Effector memory CD8-positive, alpha-beta T cell (primary cell): ENCODE measurements at regions not wholly inside any gene's neighbourhood (a gene's known extent, or its start where the extent isn't known, plus 50 kb on each side); places are given as distances from the start of the nearest gene placed in this dataset.

Experiments used
- ATAC-seq: fragments of 150-1000 bp; cut with Tn5 transposase; replicated peaks from 2 replicates; pipeline ENCODE4 v1.10.0; 2021; ENCODE audit warnings: mild to moderate bottlenecking, moderate library complexity
- DNase-seq, 3 experiments: peaks; one replicate each; pipeline ENCODE4 v3.0.0; 2021
- H3K27ac Mint-ChIP-seq, 2 donors: one replicate each; pipeline ENCODE4 v1.8.0; 2022; ENCODE audit warnings: mild to moderate bottlenecking in 2 of 2, mixed read lengths in 2 of 2, moderate library complexity in 2 of 2
- H3K27me3 Mint-ChIP-seq, 2 donors: one replicate each; pipeline ENCODE4 v1.8.0; 2022; ENCODE audit warnings: mixed read lengths in 2 of 2
- H3K36me3 Mint-ChIP-seq: one replicate; pipeline ENCODE4 v1.8.0; 2022; ENCODE audit warnings: mild to moderate bottlenecking, moderate library complexity, mixed read lengths; ENCODE audit not compliant: insufficient read depth
- H3K4me1 Mint-ChIP-seq, 2 donors: one replicate each; pipeline ENCODE4 v1.8.0; 2022; ENCODE audit warnings: low read depth in 2 of 2, mixed read lengths in 2 of 2
- H3K4me3 Mint-ChIP-seq, 2 donors: one replicate each; pipeline ENCODE4 v1.8.0; 2022; ENCODE audit warnings: mild to moderate bottlenecking in 2 of 2, mixed read lengths in 2 of 2, moderate library complexity in 2 of 2
- H3K9me3 Mint-ChIP-seq, 2 donors: one replicate each; pipeline ENCODE4 v1.8.0; 2022; ENCODE audit warnings: mixed read lengths in 2 of 2

DNA sequence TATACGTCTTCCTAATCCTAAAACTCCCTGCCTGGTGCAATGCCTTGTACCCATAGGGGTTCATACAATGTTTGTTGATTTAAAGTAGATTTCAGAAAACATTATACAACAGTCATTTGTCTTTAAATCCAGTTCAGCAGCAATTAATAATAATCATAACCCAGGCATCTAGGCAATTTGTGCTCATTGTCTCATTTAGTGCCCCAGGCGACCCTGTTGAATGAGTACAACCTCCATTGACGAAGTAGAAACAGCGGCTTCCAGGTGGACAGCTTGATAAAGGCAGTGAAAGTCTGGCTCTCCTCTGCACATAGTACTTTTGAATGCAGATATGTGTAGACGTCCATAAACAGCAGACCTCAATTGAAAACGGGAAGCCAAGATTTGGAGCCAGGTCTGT lies 82.9 kb upstream of the CPM start:
- no peaks in the 10 kb centered on the region for H3K9me3 Mint-ChIP-seq
- no peak overlapping the region for H3K27ac Mint-ChIP-seq
- H3K4me3 Mint-ChIP-seq: no peak overlapping the region
- DNase-seq (no peak), ATAC-seq (no peak)
- peaks cover 43 to 56% of the 10 kb centered on the region in 2 donors for H3K27me3 Mint-ChIP-seq
- H3K36me3 Mint-ChIP-seq: no peaks in the 10 kb centered on the region
- no peaks in the 10 kb centered on the region for H3K4me1 Mint-ChIP-seq

DNA sequence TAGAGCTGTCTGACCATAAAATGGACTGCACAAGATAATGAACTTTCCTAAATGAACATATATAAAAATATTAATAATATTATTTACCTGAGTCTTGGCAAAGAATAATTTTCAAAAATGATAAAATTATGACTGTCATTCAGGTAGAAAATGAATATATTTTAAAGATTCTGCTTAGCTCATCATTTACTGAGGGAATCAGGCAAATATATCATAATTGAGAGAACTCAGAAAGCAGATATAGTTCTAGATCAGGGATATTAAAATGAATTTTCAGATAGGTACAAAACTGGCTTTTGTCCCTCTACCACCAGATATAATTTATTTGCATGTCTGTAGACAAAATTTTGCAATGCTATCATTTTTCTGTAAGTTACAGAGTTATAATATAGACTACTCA lies 86.1 kb upstream of the CPM start:
- Mint-ChIP-seq H3K4me3 (no peak overlapping the region), H3K9me3 (no peaks in the 10 kb centered on the region), H3K27ac (no peak overlapping the region), H3K4me1 (no peaks in the 10 kb centered on the region), H3K27me3 (peaks cover 50 to 61% of the 10 kb centered on the region in 2 donors), H3K36me3 (no peaks in the 10 kb centered on the region)
- ATAC-seq (no peak), DNase-seq (no peak)

GRCh38 chr12:69019910-69020309 lies 86.9 kb upstream of the CPM start:
- no peak overlapping the region for H3K4me3 Mint-ChIP-seq

GRCh38 chr12:69022674-69023073 lies 89.7 kb upstream of the CPM start:
- DNase-seq: no peak
- no peaks in the 10 kb centered on the region for H3K9me3 Mint-ChIP-seq
- no peak for ATAC-seq
- no peak overlapping the region for H3K27ac Mint-ChIP-seq
- H3K4me3 Mint-ChIP-seq: no peak overlapping the region
- no peaks in the 10 kb centered on the region for H3K36me3 Mint-ChIP-seq
- peaks cover 55 to 60% of the 10 kb centered on the region in 2 donors for H3K27me3 Mint-ChIP-seq
- H3K4me1 Mint-ChIP-seq: no peaks in the 10 kb centered on the region

More at GRCh38 chr12:69019910-69020309, 86.9 kb upstream of the CPM start:
- DNase-seq (no peak), ATAC-seq (no peak)
- Mint-ChIP-seq H3K4me1 (no peaks in the 10 kb centered on the region), H3K27me3 (peaks cover 48 to 62% of the 10 kb centered on the region in 2 donors), H3K9me3 (no peaks in the 10 kb centered on the region), H3K27ac (no peak overlapping the region), H3K36me3 (no peaks in the 10 kb centered on the region)

DNA sequence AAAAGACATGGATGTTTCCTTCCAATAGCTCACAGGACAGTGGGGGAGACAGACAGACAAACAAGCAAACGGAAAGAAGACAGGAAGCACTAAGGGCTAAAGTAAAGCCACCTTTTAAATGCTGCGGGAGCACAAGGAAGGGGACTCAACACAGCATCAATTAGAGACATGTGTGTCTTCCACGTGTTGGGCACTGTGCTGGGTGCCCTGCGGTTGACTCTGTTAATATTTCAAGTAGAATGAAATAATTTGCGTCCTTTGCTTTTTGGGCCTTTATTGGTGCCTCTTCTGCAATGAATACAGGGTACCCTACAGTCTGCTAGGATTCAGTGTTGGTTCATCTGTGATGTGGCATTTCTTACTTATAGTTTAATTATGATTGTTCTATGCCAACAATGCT lies 90.9 kb upstream of the CPM start:
- peaks cover 55 to 59% of the 10 kb centered on the region in 2 donors for H3K27me3 Mint-ChIP-seq
- H3K4me3 Mint-ChIP-seq: no peak overlapping the region
- H3K27ac Mint-ChIP-seq: no peak overlapping the region
- no peaks in the 10 kb centered on the region for H3K9me3 Mint-ChIP-seq
- DNase-seq: no peak
- H3K36me3 Mint-ChIP-seq: no peaks in the 10 kb centered on the region
- ATAC-seq: no peak
- H3K4me1 Mint-ChIP-seq: no peaks in the 10 kb centered on the region

DNA sequence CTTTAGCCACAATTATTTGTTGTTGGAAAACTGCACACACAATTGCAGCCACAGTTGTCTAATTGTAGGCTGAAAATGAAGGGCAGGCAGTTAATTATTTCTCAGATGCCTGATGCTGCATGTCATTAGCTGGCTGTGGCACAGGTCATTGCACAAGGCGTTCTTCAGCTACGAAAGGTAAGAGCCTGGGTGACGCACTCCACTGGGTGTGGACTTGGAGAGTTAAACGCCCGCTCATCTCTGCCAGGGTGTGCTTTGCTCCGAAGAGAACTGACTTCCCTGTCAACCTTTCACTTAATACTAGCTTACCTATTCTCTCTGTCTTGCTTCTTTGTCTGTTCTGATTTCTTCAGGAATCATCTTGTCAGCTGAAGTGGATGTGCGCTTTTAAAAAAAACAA lies 91.4 kb upstream of the CPM start:
- Mint-ChIP-seq H3K9me3 (no peaks in the 10 kb centered on the region), H3K4me1 (no peaks in the 10 kb centered on the region)
- DNase-seq: no peak

DNA sequence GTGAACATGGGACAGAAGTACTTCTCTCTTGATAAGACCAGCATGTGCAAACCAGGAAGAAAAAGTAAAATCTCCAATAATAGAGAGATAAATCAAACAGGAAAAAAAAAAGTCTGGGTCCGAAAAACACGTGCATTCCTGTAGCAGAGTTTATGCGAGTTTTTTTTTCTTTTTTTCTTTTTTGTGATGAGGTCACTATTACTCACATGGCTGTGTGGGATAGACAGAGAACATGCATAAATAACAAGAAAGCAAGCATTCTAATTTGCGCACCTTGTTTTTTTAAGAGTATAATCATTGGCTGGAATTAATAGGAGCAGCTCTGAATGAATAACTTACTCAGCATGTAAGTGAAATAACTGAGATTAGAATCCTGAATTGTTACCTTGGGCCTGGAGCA lies 91.9 kb upstream of the CPM start:
- H3K36me3 Mint-ChIP-seq: no peaks in the 10 kb centered on the region
- H3K27me3 Mint-ChIP-seq: peaks cover 55 to 60% of the 10 kb centered on the region in 2 donors
- no peaks in the 10 kb centered on the region for H3K4me1 Mint-ChIP-seq
- H3K9me3 Mint-ChIP-seq: no peaks in the 10 kb centered on the region
- ATAC-seq (no peak), DNase-seq (no peak)
- H3K4me3 Mint-ChIP-seq: no peak overlapping the region
- no peak overlapping the region for H3K27ac Mint-ChIP-seq

More for the DNA sequence above, 91.4 kb upstream of the CPM start:
- ATAC-seq: no peak
- Mint-ChIP-seq H3K36me3 (no peaks in the 10 kb centered on the region), H3K27me3 (peaks cover 56 to 62% of the 10 kb centered on the region in 2 donors), H3K27ac (no peak overlapping the region), H3K4me3 (no peak overlapping the region)

GRCh38 chr12:69026336-69026735 lies 93.4 kb upstream of the CPM start:
- DNase-seq (no peak), ATAC-seq (no peak)
- H3K9me3 Mint-ChIP-seq: no peaks in the 10 kb centered on the region
- H3K4me3 Mint-ChIP-seq: no peak overlapping the region
- H3K36me3 Mint-ChIP-seq: no peaks in the 10 kb centered on the region
- no peak overlapping the region for H3K27ac Mint-ChIP-seq
- H3K4me1 Mint-ChIP-seq: no peaks in the 10 kb centered on the region
- peaks cover 47 to 51% of the 10 kb centered on the region in 2 donors for H3K27me3 Mint-ChIP-seq

- Mint-ChIP-seq H3K27ac (no peak overlapping the region), H3K4me1 (no peaks in the 10 kb centered on the region), H3K36me3 (no peaks in the 10 kb centered on the region), H3K4me3 (no peak overlapping the region), H3K9me3 (no peaks in the 10 kb centered on the region), H3K27me3 (peaks cover 46 to 51% of the 10 kb centered on the region in 2 donors)
- ATAC-seq (no peak), DNase-seq (no peak)
Measured at GRCh38 chr12:69027411-69027881, 94.5 kb upstream of the CPM start.

GRCh38 chr12:69028941-69029729 lies 96.2 kb upstream of the CPM start:
- Mint-ChIP-seq H3K4me3 (no peak overlapping the region), H3K4me1 (no peaks in the 10 kb centered on the region), H3K9me3 (no peaks in the 10 kb centered on the region), H3K36me3 (no peaks in the 10 kb centered on the region), H3K27ac (no peak overlapping the region), H3K27me3 (peaks cover 38 to 51% of the 10 kb centered on the region in 2 donors)
- ATAC-seq (no peak), DNase-seq (no peak)

GRCh38 chr12:69030321-69030720 lies 97.3 kb upstream of the CPM start:
- H3K4me1 Mint-ChIP-seq: no peaks in the 10 kb centered on the region
- no peak for ATAC-seq
- DNase-seq: no peak
- H3K27ac Mint-ChIP-seq: no peak overlapping the region
- H3K4me3 Mint-ChIP-seq: no peak overlapping the region
- no peaks in the 10 kb centered on the region for H3K9me3 Mint-ChIP-seq
- H3K27me3 Mint-ChIP-seq: peaks cover 35 to 49% of the 10 kb centered on the region in 2 donors
- H3K36me3 Mint-ChIP-seq: no peaks in the 10 kb centered on the region

DNA sequence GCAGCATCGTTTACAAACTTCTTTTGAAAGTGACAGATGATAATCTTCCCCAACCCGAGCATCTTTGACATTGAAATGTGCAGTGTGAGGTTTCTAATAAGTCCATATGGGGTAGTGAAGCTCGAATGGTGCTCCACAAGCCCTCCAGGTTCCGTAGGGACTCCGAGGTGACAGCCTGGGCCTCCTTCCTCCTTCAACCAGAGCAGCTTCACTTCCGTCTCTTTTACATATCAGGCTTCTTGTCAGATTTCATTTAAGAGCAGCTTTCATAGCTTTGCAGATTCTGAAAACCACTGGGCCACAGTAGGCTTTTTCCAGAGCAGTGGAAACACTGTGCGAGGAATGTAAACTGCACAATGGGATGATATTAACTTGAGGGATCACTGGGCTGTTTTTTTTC lies 103.6 kb upstream of the CPM start:
- H3K36me3 Mint-ChIP-seq: peaks cover 3% of the 10 kb centered on the region
- no peak for DNase-seq
- ATAC-seq: no peak
- H3K27me3 Mint-ChIP-seq: peaks cover 17 to 31% of the 10 kb centered on the region in 2 donors
- no peaks in the 10 kb centered on the region for H3K4me1 Mint-ChIP-seq
- H3K4me3 Mint-ChIP-seq: no peak overlapping the region
- H3K27ac Mint-ChIP-seq: no peak overlapping the region
- no peaks in the 10 kb centered on the region for H3K9me3 Mint-ChIP-seq

DNA sequence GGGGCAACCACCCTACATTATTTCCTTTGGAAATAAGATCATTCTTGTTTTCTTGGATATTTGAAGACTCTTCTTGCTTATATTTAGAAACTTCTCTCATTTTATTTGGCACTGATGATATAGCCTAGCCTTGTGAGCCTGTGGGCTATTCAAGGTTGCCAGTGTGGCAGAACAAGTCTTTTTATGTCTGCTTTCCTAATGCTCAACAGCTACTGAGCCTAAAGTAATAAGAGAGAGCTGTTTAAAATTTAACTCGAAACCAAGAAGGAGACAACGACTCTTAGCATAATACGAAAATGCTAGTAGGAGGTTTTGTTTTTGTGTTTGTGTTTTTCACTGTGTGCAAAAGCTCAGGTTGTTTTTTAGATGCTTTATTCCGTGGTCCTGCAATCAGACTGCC lies 104.0 kb upstream of the CPM start:
- H3K4me1 Mint-ChIP-seq: no peaks in the 10 kb centered on the region
- H3K36me3 Mint-ChIP-seq: peaks cover 3% of the 10 kb centered on the region
- H3K27me3 Mint-ChIP-seq: peaks cover 17 to 31% of the 10 kb centered on the region in 2 donors
- no peak overlapping the region for H3K4me3 Mint-ChIP-seq
- no peaks in the 10 kb centered on the region for H3K9me3 Mint-ChIP-seq
- no peak overlapping the region for H3K27ac Mint-ChIP-seq
- DNase-seq (no peak), ATAC-seq (no peak)

DNA sequence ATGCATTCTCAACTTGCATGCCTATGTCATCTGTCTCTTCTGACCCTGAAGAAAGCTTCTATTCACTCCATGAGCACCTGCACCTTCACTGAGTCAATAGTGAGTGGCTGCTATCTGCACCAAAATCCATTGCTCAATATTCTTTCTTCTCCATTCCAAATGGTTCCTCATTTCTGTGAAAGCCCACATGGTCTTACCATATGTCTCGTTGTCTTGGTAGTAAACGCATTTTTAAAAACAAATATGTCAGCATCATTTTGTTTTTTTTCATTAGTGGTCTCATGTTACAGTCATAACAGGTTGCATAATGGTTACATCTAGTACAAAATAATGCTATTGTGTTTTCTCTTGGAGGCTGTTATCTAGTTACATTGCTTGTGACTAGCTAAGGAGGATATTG lies 106.9 kb upstream of the CPM start:
- no peak overlapping the region for H3K4me3 Mint-ChIP-seq
- ATAC-seq (peak; percentile 16), DNase-seq (no peak)
- H3K27ac Mint-ChIP-seq: no peak overlapping the region
- peaks cover 3% of the 10 kb centered on the region for H3K36me3 Mint-ChIP-seq
- H3K9me3 Mint-ChIP-seq: no peaks in the 10 kb centered on the region
- H3K4me1 Mint-ChIP-seq: no peaks in the 10 kb centered on the region
- H3K27me3 Mint-ChIP-seq: peaks cover 11 to 33% of the 10 kb centered on the region in 2 donors
